ENCODE measurements at regions not wholly inside any gene's neighbourhood (a gene's known extent, or its start where the extent isn't known, plus 50 kb on each side); places are given as distances from the start of the nearest gene placed in this dataset.

DNA sequence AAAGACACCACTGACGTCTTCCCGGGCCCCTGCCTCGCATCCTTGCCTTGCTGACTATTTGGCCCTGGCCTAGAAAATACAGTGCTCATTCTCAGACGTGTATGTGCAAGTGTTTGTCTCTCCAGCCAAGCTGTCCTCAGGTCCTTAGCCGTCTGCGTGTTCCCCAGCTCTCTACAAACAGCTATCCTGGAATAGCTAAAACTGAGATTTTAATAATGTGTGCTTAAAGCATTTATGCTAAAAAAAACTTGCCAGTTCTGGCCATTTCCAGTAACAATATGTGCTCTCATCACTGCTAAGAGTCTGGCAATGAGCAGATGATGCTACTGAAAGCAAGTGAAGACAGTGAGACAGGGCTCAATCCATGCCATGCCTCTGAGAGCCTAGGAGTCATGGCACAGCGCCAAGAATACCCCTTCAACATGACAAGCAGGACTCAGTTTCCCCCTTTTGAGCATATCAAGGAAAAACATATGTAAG is 55.7 kb downstream of the IRF2BP2 start:
- DNase-seq, result no peak

- no peak for DNase-seq
These were observed 56.5 kb downstream of the IRF2BP2 start for GRCh38 chr1:234553240-234554188.

GRCh38 chr1:234551032-234551378 is 59.0 kb downstream of the IRF2BP2 start:
- no peak for DNase-seq

DNA sequence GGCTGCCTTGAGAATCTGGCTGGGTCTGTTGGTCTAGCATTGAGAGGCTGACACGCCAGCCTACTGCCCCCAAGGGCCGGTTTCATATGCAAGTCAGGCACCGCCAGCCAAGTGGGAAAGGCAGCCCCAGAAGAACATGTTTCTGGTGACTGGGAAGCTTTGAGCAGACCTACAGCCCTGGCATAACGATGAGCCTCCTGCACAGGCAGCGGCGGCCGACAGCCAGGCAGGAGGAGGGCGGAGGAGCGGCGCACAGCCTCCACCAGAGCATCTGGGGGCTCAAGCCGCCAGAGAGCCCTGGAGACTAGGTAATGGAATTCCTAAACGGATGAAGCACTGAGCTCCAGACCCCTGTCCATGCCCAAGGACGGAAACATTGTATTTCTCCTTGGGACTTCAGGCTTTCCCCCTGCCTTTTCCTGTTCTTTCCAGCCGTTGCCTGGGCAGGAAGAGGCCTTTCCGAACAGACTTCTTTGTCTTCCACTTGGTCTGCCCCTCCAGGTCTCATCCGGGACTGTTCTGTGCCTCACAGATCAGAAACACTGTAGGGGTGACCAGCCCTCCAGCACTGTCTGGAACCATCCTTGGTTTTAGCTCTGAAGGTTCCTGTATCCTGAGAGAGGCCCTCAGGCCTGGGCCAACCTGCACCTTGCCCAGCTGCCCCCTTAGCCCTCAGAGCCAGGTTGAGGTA is 59.5 kb downstream of the IRF2BP2 start:
- no peak for DNase-seq

- no peak for DNase-seq
These were observed 60.4 kb downstream of the IRF2BP2 start for GRCh38 chr1:234549447-234550021.

DNA sequence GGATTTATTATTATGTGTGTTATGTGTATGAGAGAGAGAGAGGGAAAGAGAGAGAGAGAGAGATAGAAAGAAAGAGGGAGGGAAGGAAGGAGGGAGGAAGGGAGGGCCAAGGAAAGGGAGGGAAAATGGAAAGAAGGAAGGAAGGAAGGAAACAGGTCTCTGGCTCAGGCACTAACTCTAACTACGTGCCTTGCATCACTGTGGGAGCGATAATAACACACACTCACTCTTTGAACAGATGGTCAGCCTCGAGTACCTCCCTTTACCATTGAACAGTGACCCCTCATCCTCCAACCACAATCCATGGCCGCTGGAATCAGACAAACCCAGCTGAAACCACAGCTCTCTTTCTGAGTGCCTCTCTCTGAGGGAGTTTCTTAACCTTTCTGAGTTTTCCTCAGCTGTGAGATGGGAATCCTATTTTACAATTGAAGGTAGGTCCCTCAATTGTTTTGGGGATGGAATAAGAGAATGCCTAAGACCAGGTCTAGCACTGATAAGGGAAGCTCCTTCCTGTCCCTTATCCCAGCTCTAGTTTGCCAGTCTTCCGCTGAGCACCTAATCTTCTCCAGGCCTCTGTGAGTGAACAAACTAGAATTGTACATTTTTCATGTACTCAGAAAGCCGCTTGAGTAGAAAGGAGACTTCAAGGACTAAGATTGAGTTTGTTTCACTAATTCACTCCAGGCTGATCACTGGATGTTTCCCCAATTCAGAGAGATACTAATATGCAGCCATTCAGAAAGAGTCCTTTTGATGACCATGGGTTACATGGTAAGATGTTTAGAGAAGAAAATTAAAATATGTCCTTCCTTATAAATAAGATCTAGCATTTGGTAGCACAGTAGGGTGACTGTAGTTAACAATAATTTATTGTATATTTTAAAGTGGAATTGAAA is 62.8 kb downstream of the IRF2BP2 start:
- DNase-seq, result no peak

GRCh38 chr1:234546387-234546704 is 63.6 kb downstream of the IRF2BP2 start:
- no peak for DNase-seq

DNA sequence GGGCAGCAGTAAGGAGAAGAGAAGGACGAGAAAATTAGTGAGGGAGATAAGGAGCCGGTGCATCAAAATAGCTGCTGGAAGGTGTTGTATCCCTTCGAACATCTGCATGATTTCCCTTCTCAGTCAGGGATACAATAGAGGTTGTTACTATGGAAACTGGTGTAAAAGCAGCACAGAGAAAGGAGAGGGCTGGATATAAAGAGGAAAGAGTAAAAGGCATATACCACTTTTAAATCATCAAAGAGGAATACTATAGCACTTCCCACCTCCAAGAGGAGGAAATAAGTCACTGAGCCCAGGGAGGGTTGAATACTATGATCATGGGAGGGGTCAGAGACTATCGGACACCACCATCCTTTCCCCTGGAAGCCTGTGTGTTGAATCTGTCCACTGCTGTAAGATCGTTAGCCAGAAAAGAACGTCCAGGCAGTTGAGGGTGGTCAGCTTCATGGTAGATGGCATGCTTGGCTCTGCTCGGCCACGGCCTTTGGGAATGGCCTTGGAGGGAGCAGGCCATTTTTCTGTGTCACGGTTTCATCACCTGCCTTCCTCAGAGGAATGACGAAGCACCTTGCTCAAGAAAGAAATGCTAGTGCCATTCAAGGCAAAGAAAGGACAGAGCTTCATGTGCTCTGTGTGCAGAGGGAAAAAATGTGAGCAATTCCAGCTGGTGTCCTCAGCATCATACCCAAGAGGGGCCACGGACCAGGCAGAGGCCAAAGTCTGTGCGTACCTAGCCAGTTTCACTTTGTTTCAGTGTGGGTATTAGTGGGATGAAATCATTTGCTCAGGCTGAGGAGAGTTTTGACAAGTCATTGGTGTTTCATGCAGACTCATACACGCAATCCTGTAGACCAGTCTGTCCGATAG is 64.2 kb downstream of the IRF2BP2 start:
- peak; percentile 82 for DNase-seq

- peak; percentile 92 for DNase-seq
These were observed 65.2 kb upstream of the TARBP1 start for GRCh38 chr1:234544087-234544579.

DNA sequence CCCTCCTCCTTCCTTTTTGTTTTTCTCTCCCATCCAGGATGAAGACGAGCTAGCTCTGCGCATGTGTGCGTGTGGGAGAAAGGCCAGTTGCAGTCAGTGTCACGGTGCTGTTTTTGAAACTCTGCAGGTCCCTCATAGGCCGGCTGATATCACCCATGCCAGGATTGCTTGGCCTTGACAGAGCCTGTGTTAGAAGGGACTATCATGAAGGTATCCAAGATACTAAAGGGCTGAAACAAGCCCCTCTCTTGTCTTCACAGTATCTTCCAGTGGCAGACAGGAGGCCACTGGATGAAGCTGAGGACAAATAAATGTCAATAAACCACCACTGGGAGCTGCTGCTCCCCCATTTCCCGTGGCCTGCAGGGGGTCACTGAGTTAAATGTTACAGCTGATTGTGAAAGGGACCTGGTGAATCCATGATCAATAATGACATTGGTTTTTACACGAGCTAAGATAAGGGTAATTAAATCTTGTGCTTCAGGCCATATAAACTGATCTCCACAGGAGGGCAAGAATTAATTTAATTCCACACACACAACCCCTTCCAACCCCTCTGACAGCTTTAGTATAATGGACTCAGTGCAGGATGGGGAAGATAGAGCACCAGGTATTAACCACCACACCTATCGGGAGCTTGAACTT is 64.6 kb upstream of the TARBP1 start:
- DNase-seq, result no peak

DNA sequence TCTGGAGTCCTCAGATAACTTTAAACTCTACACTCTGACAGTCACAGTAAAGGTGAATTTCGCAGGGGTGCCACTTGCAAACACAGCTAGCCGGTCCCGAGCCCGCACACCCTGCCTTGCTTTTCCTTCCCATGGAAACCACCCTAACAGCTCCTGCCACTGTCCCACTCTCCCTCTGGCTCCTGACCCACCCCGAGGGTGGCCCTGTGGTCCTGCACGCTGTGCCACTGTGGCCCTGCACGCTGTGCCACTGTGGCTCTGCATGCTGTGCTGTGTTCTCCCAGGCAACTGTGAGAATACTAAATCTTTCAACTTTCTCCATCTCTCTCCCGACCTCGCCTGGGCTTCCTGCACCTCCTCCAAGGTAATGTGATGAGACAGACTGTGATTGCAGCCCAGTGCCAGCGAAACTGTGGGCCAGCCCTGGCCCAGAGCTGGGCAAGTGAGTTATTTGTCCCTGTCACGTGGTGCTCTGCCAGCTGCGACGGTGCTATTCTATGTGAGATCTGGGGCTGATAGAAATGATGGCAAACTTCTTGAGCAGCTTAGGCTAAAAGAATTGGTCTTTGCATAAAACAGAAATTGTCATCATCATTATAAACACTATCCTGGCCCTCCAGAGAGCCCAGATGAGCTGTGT is 63.4 kb upstream of the TARBP1 start:
- DNase-seq, result no peak

GRCh38 chr1:234541286-234541975 is 62.5 kb upstream of the TARBP1 start:
- no peak for DNase-seq

DNA sequence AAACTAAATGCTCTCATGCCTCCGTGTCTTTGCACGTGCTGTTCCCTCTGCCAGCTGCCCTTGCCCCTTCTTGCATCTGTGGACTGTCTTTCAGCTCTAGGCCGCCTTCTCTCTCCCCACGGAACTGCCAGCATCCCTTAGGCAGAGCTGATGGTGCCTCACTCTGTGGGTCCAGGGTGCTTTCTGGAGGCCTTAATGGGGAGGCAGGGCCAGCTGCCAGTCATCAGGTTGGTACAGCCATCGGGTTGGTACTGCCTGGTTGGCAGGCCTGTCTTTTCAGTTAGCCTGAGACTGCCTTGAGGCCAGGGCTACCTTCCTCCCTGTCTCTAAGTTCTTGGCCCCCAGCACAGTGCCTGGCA is 61.4 kb upstream of the TARBP1 start:
- DNase-seq, result no peak

DNA sequence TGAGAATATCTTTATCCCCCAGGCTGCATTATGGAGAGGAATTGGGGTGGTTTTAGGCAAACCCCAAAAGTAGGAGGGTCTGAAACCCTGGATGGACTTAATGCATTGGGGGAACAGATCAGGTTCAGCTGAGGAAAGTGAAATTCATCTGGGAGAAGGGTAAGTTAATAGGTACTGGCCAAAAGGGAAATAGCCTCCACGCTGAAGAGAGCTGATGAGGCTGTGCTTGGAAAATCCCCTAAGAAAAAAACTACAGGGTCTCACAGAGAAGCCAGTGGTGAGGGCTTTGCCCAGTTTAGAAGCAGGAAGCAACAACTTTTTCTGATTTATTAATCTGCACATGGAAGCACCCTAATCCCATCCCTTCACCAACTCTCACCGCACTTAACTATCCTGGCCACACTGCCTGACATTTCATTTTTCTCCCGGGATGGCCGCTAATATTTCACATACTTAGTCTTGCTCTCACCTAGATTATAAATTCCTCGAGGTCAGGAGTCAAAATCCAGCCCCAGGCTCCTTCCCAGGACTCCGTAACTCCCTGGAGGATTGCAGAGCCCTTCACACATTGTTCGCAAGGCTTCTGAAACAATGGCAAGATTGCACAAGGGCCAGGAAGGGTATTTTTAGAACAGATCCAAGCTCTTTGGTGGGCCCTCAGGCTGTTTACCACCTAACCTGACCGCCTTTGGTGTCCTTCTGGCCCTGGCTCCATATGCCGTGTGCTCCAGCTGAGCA is 60.9 kb upstream of the TARBP1 start:
- DNase-seq, result no peak

DNA sequence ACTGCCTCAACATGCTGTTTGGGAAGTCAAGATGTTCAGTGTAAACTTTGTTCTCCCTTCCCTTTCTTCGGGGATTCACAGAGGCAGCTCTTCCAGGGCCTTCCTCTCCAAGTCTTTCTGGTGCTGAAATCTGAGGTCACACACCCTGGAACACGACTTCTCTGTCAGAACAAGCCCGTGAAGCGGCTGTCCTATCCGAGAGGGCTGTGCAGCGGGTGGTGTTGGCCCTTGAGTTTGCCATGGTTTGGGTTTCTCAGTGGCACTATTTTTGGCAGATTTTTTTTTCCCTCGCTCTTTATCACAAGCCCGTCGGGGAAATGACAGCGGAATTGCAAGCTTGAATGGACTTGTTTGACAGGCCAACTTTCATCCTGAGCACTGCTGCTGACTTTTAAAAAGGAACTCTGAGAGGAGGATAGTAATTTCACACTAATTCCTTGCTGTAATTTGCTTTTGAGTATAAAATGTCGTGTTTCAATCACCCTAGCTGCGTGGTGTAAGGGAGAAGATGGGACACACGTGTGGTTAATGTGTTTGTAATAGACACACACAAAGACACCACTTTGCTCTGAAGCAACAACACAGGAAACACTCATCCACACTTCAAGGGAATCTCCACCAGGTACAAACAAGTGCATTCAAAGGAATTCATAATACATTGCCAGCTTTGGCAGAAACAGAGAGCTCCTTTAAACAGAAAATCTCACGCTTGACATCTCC is 60.1 kb upstream of the TARBP1 start:
- no peak for DNase-seq

- DNase-seq, result no peak
These were observed 59.2 kb upstream of the TARBP1 start for GRCh38 chr1:234538062-234538731.

- DNase-seq, result no peak
These were observed 58.3 kb upstream of the TARBP1 start for GRCh38 chr1:234537236-234537635.

- DNase-seq, result no peak
These were observed 57.8 kb upstream of the TARBP1 start for GRCh38 chr1:234536741-234537140.
